A673 (cell line): ENCODE measurements at regions not wholly inside any gene's neighbourhood (a gene's known extent, or its start where the extent isn't known, plus 50 kb on each side); places are given as distances from the start of the nearest gene placed in this dataset.

Experiments
- BruUV-seq: library from RNA; stranded (reverse); fragments of 400-500 nt; replicated peaks from 2 replicates; lab custom pipeline; 2021; lab: Mats Ljungman, UMichigan
- CTCF ChIA-PET: fragments of 300-600 bp; sonication (Branson Sonifier 250); formaldehyde crosslinking; loops from one replicate; lab custom pipeline; 2022; ENCODE audit warnings: antibody characterized with exemption; lab: Charles Lee
- POLR2A ChIA-PET: fragments of 300-600 bp; sonication (Branson Sonifier 250); formaldehyde crosslinking; loops from one replicate; lab custom pipeline; 2022; ENCODE audit warnings: antibody characterized with exemption; ENCODE audit not compliant: low non-redundant PET; lab: Charles Lee
- DNase-seq: peaks from one replicate; pipeline ENCODE4 v3.0.0-alpha.2; 2015; ENCODE audit warnings: low spot score
- H3K27ac ChIP-seq: fragments of 200-600 bp; sonication (generic); 2 replicates; pipeline ENCODE4 v1.5.1; 2016; ENCODE audit warnings: mixed run types, low read depth, mild to moderate bottlenecking, mixed read lengths, antibody characterized with exemption, low read length; ENCODE audit not compliant: poor library complexity, severe bottlenecking
- H3K27me3 ChIP-seq: fragments of 200-600 bp; sonication (generic); replicated peaks from 2 replicates; pipeline ENCODE4 v1.6.1; 2017; ENCODE audit warnings: mixed run types, low read depth, mild to moderate bottlenecking, mixed read lengths, antibody characterized with exemption, low read length; ENCODE audit not compliant: insufficient read depth, poor library complexity
- H3K36me3 ChIP-seq: fragments of 200-600 bp; sonication (generic); 2 replicates; pipeline ENCODE4 v1.6.1; 2016; ENCODE audit warnings: mixed run types, mild to moderate bottlenecking, mixed read lengths, antibody characterized with exemption, low read length; ENCODE audit not compliant: insufficient read depth, poor library complexity, severe bottlenecking
- H3K4me1 ChIP-seq: fragments of 200-600 bp; sonication (generic); 2 replicates; pipeline ENCODE4 v1.6.1; 2017; ENCODE audit warnings: mixed run types, mild to moderate bottlenecking, mixed read lengths, antibody characterized with exemption, low read length; ENCODE audit not compliant: insufficient read depth, poor library complexity, severe bottlenecking
- H3K4me3 ChIP-seq: fragments of 200-600 bp; sonication (generic); 2 replicates; pipeline ENCODE4 v1.5.1; 2016; ENCODE audit warnings: low read depth, mixed run types, mild to moderate bottlenecking, mixed read lengths, low read length; ENCODE audit not compliant: poor library complexity, severe bottlenecking
- H3K9me3 ChIP-seq: fragments of 200-600 bp; sonication (generic); 2 replicates; pipeline ENCODE4 v1.6.1; 2016; ENCODE audit warnings: mixed run types, low read depth, mild to moderate bottlenecking, mixed read lengths, antibody characterized with exemption, low read length; ENCODE audit not compliant: poor library complexity, severe bottlenecking
- CTCF ChIP-seq: fragments of 300-800, 200-600 bp; sonication (generic); conservative IDR thresholded peaks from 2 replicates; pipeline ENCODE4 v1.5.1; 2017; ENCODE audit warnings: low read depth, mild to moderate bottlenecking, antibody characterized with exemption, low read length, moderate library complexity, mixed read lengths
- EZH2 ChIP-seq: fragments of 200-600 bp; sonication (generic); IDR thresholded peaks from 2 replicates; pipeline ENCODE4 v1.6.1; 2017; ENCODE audit warnings: borderline replicate concordance, low read depth, mild to moderate bottlenecking, mixed read lengths, antibody characterized with exemption, low read length; ENCODE audit not compliant: poor library complexity, severe bottlenecking
- intact Hi-C: fragments of 100-400 bp; cut with micrococcal nuclease; formaldehyde crosslinking; loops from one replicate; pipeline ENCODE4 v1.10.0; 2022; ENCODE audit not compliant: unreplicated experiment

- H3K36me3 ChIP-seq, result no peaks in the 10 kb centered on the region
- no peaks in the 10 kb centered on the region for H3K4me1 ChIP-seq
- intact Hi-C loops, result no loop called here
- ChIA-PET CTCF (no interaction called here), POLR2A (no interaction called here)
- no peaks in the 10 kb centered on the region for H3K9me3 ChIP-seq
- no peak for DNase-seq
- TF ChIP-seq EZH2 (no peak), CTCF (no peak)
- no peak overlapping the region for H3K27ac ChIP-seq
- peaks cover 23% of the 10 kb centered on the region for H3K27me3 ChIP-seq
- BruUV-seq, result no TSS peak
- H3K4me3 ChIP-seq, result no peak overlapping the region
These were observed 182.2 kb downstream of the FGFR2 start for GRCh38 chr10:121416071-121416470.

- Histone ChIP-seq H3K4me1 (no peaks in the 10 kb centered on the region), H3K36me3 (no peaks in the 10 kb centered on the region), H3K9me3 (no peaks in the 10 kb centered on the region), H3K27me3 (peaks cover 16% of the 10 kb centered on the region), H3K4me3 (no peak overlapping the region), H3K27ac (no peak overlapping the region)
- no peak for TF ChIP-seq CTCF
- no peak for TF ChIP-seq EZH2
- no TSS peak for BruUV-seq
- ChIA-PET CTCF (no interaction called here), POLR2A (no interaction called here)
- intact Hi-C loops, result no loop called here
- no peak for DNase-seq
These were observed 180.9 kb downstream of the FGFR2 start for GRCh38 chr10:121417298-121417697.

- H3K36me3 ChIP-seq, result no peaks in the 10 kb centered on the region
- no TSS peak for BruUV-seq
- no peak for DNase-seq
- no peaks in the 10 kb centered on the region for H3K9me3 ChIP-seq
- H3K4me1 ChIP-seq, result no peaks in the 10 kb centered on the region
- POLR2A ChIA-PET, result no interaction called here
- CTCF ChIA-PET, result no interaction called here
- H3K27ac ChIP-seq, result no peak overlapping the region
- no peak for TF ChIP-seq EZH2
- no peak for TF ChIP-seq CTCF
- peaks cover 16% of the 10 kb centered on the region for H3K27me3 ChIP-seq
- intact Hi-C loops, result no loop called here
- H3K4me3 ChIP-seq, result no peak overlapping the region
These were observed 180.0 kb downstream of the FGFR2 start for GRCh38 chr10:121418126-121418777.
